ENCODE measurements at regions not wholly inside any gene's neighbourhood (a gene's known extent, or its start where the extent isn't known, plus 50 kb on each side); places are given as distances from the start of the nearest gene placed in this dataset.

DNA sequence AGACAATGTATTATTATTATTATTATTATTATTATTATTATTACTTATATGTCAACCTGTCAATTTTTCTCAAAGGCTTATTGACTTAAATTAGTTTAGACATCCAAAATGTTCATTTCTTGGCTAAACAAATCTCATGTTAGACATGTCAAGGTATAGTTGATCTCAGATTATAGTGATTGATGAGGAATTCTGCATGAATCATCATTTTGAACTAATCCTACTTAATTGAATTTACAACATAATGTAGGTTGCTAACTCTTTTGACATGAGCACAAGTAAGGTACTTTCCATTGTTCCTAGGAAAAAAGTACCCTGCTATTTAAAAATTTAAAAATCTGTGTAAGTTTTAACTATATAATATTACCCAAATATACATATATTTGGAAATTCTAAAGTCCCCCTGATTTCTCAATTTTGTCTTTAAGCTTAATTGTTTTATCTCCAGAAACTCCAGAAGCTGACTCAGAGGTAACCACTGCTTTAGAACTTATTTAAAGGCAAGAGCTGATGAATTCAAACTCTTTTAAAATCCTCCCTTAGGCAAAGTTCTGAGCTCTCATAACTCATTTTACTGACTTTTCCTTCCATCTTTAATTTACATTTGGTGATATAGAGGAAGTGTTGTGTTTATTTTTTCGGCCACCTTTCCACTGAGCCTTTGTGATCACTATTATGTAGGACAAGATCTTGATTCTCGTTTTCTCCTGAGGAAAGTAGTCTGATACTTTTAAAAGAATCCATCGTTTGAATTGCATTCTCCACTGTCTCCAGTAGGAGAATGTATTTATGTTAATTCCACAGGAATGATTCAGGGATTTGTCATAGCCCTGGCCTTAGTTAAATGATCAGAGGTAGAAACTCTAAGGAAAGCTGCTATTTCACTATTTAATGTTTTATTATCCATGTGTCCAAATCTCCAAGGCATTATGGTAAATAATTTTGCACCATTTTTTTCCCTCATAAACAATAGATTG lies 1304.5 kb downstream of the AACS start:
- no peaks in the 10 kb centered on the region for H3K79me2 ChIP-seq (ENCODE audit: control insufficient read depth, insufficient read depth, low read length)
- H3K4me2 ChIP-seq (ENCODE audit: insufficient read depth, low read length): no peak overlapping the region
- dilution Hi-C loops (cut with MboI; ENCODE audit: extremely low pct_ligation_motif_present, low sequenced_read_pairs) (no loop called here), intact Hi-C loops (cut with micrococcal nuclease) (no loop called here)
- no peak overlapping the region for H3K27ac ChIP-seq (ENCODE audit: insufficient read depth, low read depth, low read length)
- H3K9me3 ChIP-seq (replicated peaks; ENCODE audit: control insufficient read depth, insufficient read depth, low read length): peaks cover 10% of the 10 kb centered on the region
- H3K4me3 ChIP-seq (replicated peaks in 1 of 3; ENCODE audit: insufficient read depth in 1 of 3, low read depth in 1 of 3, low read length in 3 of 3): no peak overlapping the region
- FAIRE-seq (no peak), DNase-seq (ENCODE audit: low read depth, low spot score) (no peak)
- POLR2A ChIA-PET: no interaction called here
- H3K4me1 ChIP-seq (ENCODE audit: control insufficient read depth, extremely low read depth, insufficient read depth, low read length): no peaks in the 10 kb centered on the region
- no peaks in the 10 kb centered on the region for H4K20me1 ChIP-seq (replicated peaks; ENCODE audit: control insufficient read depth, extremely low read depth, insufficient read depth, low read length)
- H2AFZ ChIP-seq (ENCODE audit: low read depth, low read length): no peak overlapping the region
- H3K9ac ChIP-seq (replicated peaks; ENCODE audit: extremely low read depth, insufficient read depth, low read length): no peak overlapping the region
- TF ChIP-seq, protein P1, sequence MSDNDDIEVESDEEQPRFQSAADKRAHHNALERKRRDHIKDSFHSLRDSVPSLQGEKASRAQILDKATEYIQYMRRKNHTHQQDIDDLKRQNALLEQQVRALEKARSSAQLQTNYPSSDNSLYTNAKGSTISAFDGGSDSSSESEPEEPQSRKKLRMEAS (IDR thresholded peaks at IDR 0.05; ENCODE audit: insufficient read depth, insufficient read length): no peak
- TF ChIP-seq FOS (IDR thresholded peaks at IDR 0.05; ENCODE audit: borderline replicate concordance, insufficient read depth, low read length) (no peak), EZH2 (IDR thresholded peaks at IDR 0.05; ENCODE audit: borderline replicate concordance, low read depth, low read length, severe bottlenecking) (no peak), GATA2 (IDR thresholded peaks at IDR 0.05; ENCODE audit: insufficient read depth, insufficient read length, low read depth, low read length) (no peak), POLR2A (IDR thresholded peaks at IDR 0.05; ENCODE audit: low read depth, low read length) (no peak), MYC (IDR thresholded peaks at IDR 0.05; ENCODE audit: low read depth, low read length) (no peak), POLR2AphosphoS5 (IDR thresholded peaks at IDR 0.05; ENCODE audit: insufficient read depth, low read depth, low read length) (no peak), CTCF (IDR thresholded peaks at IDR 0.05; ENCODE audit: extremely low read depth in 1 of 2, insufficient read depth in 1 of 2, low read depth in 1 of 2, low read length in 2 of 2) (no peak), JUN (IDR thresholded peaks at IDR 0.05; ENCODE audit: borderline replicate concordance, insufficient read depth, insufficient read length, low read depth) (no peak)
- no peaks in the 10 kb centered on the region for H3K27me3 ChIP-seq (ENCODE audit: control insufficient read depth in 2 of 2, insufficient read depth in 2 of 2, low read length in 2 of 2)
- H3K36me3 ChIP-seq (ENCODE audit: control insufficient read depth in 2 of 2, extremely low read depth in 1 of 2, insufficient read depth in 2 of 2, low read length in 2 of 2): no peaks in the 10 kb centered on the region
- no peaks in the 10 kb centered on the region for H3K9me1 ChIP-seq (replicated peaks; ENCODE audit: control insufficient read depth, extremely low read depth, insufficient read depth, low read length)
- CTCF ChIA-PET: no interaction called here
- BruUV-seq (replicated peaks): no TSS peak

Measured in endothelial cell of umbilical vein (primary cell).